Endothelial cell of umbilical vein (primary cell): ENCODE measurements at regions not wholly inside any gene's neighbourhood (a gene's known extent, or its start where the extent isn't known, plus 50 kb on each side); places are given as distances from the start of the nearest gene placed in this dataset.

Experiments used
- BruUV-seq: library from RNA; stranded (reverse); fragments of 400-500 nt; replicated peaks from 2 replicates; lab custom pipeline; 2021; lab: Mats Ljungman, UMichigan
- CTCF ChIA-PET: fragments of 300-600, 350-600 bp; sonication (Branson Sonifier 250); formaldehyde crosslinking; loops from one replicate; lab custom pipeline; 2021; ENCODE audit warnings: antibody characterized with exemption, inconsistent platforms; lab: Charles Lee
- POLR2A ChIA-PET: fragments of 300-600, 350-600 bp; sonication (Branson Sonifier 250); formaldehyde crosslinking; loops from one replicate; lab custom pipeline; 2021; ENCODE audit warnings: antibody characterized with exemption, inconsistent platforms; lab: Charles Lee
- DNase-seq: peaks from one replicate; pipeline ENCODE4 v3.0.0-alpha.2; 2011; ENCODE audit warnings: low read depth, low spot score
- FAIRE-seq: peaks from 2 replicates; lab custom pipeline; 2011; peaks lifted over from hg19 to GRCh38; lab: Jason Lieb, UNC
- H2AFZ ChIP-seq: 2 replicates; pipeline ENCODE4 v1.6.0; 2012; ENCODE audit warnings: low read depth, low read length, control low read depth, inconsistent platforms
- H3K27ac ChIP-seq: 2 replicates; pipeline ENCODE4 v1.5.1; 2011; ENCODE audit warnings: low read depth, mild to moderate bottlenecking, control low read depth, low read length, moderate library complexity; ENCODE audit not compliant: insufficient read depth
- H3K27me3 ChIP-seq, 2 experiments: 2 replicates each; pipeline versions ENCODE4 v1.6.0 to v1.6.1; 2011; ENCODE audit warnings: low read length in 2 of 2, mixed read lengths in 1 of 2; ENCODE audit not compliant: control insufficient read depth in 2 of 2, insufficient read depth in 2 of 2
- H3K36me3 ChIP-seq, 2 experiments: 2 replicates in 1 of 2; 3 replicates in 1 of 2; pipeline ENCODE4 v1.5.1; 2011; ENCODE audit warnings: low read length in 2 of 2, mild to moderate bottlenecking in 1 of 2, moderate library complexity in 1 of 2; ENCODE audit not compliant: control insufficient read depth in 2 of 2, insufficient read depth in 2 of 2; ENCODE audit errors: extremely low read depth in 1 of 2
- H3K4me1 ChIP-seq: 3 replicates; pipeline ENCODE4 v1.5.1; 2011; ENCODE audit warnings: mild to moderate bottlenecking, low read length; ENCODE audit not compliant: control insufficient read depth, insufficient read depth; ENCODE audit errors: extremely low read depth
- H3K4me2 ChIP-seq: 2 replicates; pipeline ENCODE4 v1.6.1; 2011; ENCODE audit warnings: low read length, control low read depth, mixed read lengths; ENCODE audit not compliant: insufficient read depth
- H3K4me3 ChIP-seq, 3 experiments: fragments of 200-600 bp in 1 of 3; sonication (generic), shearing (Covaris generic) in 1 of 3; replicated peaks in 1 of 3; 2 replicates each; pipeline ENCODE4 v1.5.1; 2011 to 2016; ENCODE audit warnings: control low read depth in 3 of 3, low read length in 3 of 3, mild to moderate bottlenecking in 2 of 3, inconsistent platforms in 1 of 3, low read depth in 1 of 3, moderate library complexity in 1 of 3; ENCODE audit not compliant: insufficient read depth in 1 of 3
- H3K79me2 ChIP-seq: 2 replicates; pipeline ENCODE4 v1.6.0; 2012; ENCODE audit warnings: low read length, inconsistent platforms; ENCODE audit not compliant: control insufficient read depth, insufficient read depth
- H3K9ac ChIP-seq: replicated peaks from 2 replicates; pipeline ENCODE3; 2011; ENCODE audit warnings: low read length, control low read depth; ENCODE audit not compliant: insufficient read depth; ENCODE audit errors: extremely low read depth
- H3K9me1 ChIP-seq: replicated peaks from 3 replicates; pipeline ENCODE4 v1.6.0; 2011; ENCODE audit warnings: mild to moderate bottlenecking, low read length; ENCODE audit not compliant: control insufficient read depth, insufficient read depth; ENCODE audit errors: extremely low read depth
- H3K9me3 ChIP-seq: replicated peaks from 2 replicates; pipeline ENCODE4 v1.5.1; 2012; ENCODE audit warnings: low read length, inconsistent platforms; ENCODE audit not compliant: control insufficient read depth, insufficient read depth
- H4K20me1 ChIP-seq: replicated peaks from 2 replicates; pipeline ENCODE3; 2011; ENCODE audit warnings: mild to moderate bottlenecking, low read length; ENCODE audit not compliant: control insufficient read depth, insufficient read depth; ENCODE audit errors: extremely low read depth
- FOS ChIP-seq: IDR thresholded peaks from 2 replicates; pipeline ENCODE4 v1.6.1; 2011; ENCODE audit warnings: mild to moderate bottlenecking, low read length, moderate library complexity, borderline replicate concordance; ENCODE audit not compliant: insufficient read depth
- GATA2 ChIP-seq: IDR thresholded peaks from 2 replicates; pipeline ENCODE4 v1.7.0; 2011; ENCODE audit warnings: low read depth, mild to moderate bottlenecking, moderate library complexity, mixed read lengths, low read length; ENCODE audit not compliant: insufficient read length, insufficient read depth
- JUN ChIP-seq: IDR thresholded peaks from 2 replicates; pipeline ENCODE4 v1.6.1; 2011; ENCODE audit warnings: borderline replicate concordance, low read depth; ENCODE audit not compliant: insufficient read length, insufficient read depth
- MYC ChIP-seq: IDR thresholded peaks from one replicate; pipeline ENCODE4 v1.6.1; 2011; ENCODE audit warnings: mild to moderate bottlenecking, low read depth, low read length
- POLR2A ChIP-seq: IDR thresholded peaks from 2 replicates; pipeline ENCODE4 v1.6.1; 2012; ENCODE audit warnings: low read depth, mild to moderate bottlenecking, control low read depth, low read length
- POLR2AphosphoS5 ChIP-seq: IDR thresholded peaks from 2 replicates; pipeline ENCODE4 v1.6.1; 2012; ENCODE audit warnings: low read depth, mild to moderate bottlenecking, control low read depth, low read length, moderate library complexity; ENCODE audit not compliant: insufficient read depth
- dilution Hi-C: fragments of 300-500 bp; cut with MboI; formaldehyde crosslinking; loops from one replicate; pipeline ENCODE4 v1.15.0; 2019; ENCODE audit warnings: low sequenced_read_pairs; ENCODE audit not compliant: extremely low pct_ligation_motif_present
- intact Hi-C: fragments of 100-400 bp; cut with micrococcal nuclease; formaldehyde crosslinking; loops from one replicate; pipeline ENCODE4 v1.10.0; 2022
- TF ChIP-seq, protein P1 (sequence below): IDR thresholded peaks from 2 replicates; pipeline ENCODE4 v1.6.1; 2011; ENCODE audit not compliant: insufficient read depth, insufficient read length
- TF ChIP-seq, protein P2 (sequence below), 2 donors: IDR thresholded peaks; 1 replicate in 1 of 2; 2 replicates in 1 of 2; pipeline ENCODE4 v1.5.1; 2011; ENCODE audit warnings: low read length in 2 of 2, mild to moderate bottlenecking in 2 of 2, moderate library complexity in 2 of 2, control low read depth in 1 of 2, inconsistent platforms in 1 of 2, low read depth in 1 of 2; ENCODE audit not compliant: insufficient read depth in 1 of 2; ENCODE audit errors: extremely low read depth in 1 of 2

GRCh38 chr4:163892417-163892816 is 397.9 kb downstream of the TMA16 start:
- DNase-seq, result no peak
- dilution Hi-C loops, result no loop called here
- H3K27ac ChIP-seq, result no peak overlapping the region
- CTCF ChIA-PET, result no interaction called here
- H4K20me1 ChIP-seq, result no peaks in the 10 kb centered on the region
- H3K4me1 ChIP-seq, result no peaks in the 10 kb centered on the region
- no peak for FAIRE-seq
- no TSS peak for BruUV-seq
- H3K79me2 ChIP-seq, result no peaks in the 10 kb centered on the region
- peaks cover 6% of the 10 kb centered on the region for H3K9me3 ChIP-seq
- H3K9me1 ChIP-seq, result no peaks in the 10 kb centered on the region
- no peaks in the 10 kb centered on the region for H3K36me3 ChIP-seq
- no peaks in the 10 kb centered on the region for H3K27me3 ChIP-seq
- no peak for TF ChIP-seq POLR2A
- TF ChIP-seq POLR2AphosphoS5, result no peak
- TF ChIP-seq JUN, result no peak
- TF ChIP-seq GATA2, result no peak
- TF ChIP-seq, protein P1, sequence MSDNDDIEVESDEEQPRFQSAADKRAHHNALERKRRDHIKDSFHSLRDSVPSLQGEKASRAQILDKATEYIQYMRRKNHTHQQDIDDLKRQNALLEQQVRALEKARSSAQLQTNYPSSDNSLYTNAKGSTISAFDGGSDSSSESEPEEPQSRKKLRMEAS, result no peak
- POLR2A ChIA-PET, result no interaction called here
- H3K4me2 ChIP-seq, result no peak overlapping the region
- intact Hi-C loops, result no loop called here
- no peak overlapping the region for H2AFZ ChIP-seq
- H3K4me3 ChIP-seq, result no peak overlapping the region
- no peak overlapping the region for H3K9ac ChIP-seq

DNA sequence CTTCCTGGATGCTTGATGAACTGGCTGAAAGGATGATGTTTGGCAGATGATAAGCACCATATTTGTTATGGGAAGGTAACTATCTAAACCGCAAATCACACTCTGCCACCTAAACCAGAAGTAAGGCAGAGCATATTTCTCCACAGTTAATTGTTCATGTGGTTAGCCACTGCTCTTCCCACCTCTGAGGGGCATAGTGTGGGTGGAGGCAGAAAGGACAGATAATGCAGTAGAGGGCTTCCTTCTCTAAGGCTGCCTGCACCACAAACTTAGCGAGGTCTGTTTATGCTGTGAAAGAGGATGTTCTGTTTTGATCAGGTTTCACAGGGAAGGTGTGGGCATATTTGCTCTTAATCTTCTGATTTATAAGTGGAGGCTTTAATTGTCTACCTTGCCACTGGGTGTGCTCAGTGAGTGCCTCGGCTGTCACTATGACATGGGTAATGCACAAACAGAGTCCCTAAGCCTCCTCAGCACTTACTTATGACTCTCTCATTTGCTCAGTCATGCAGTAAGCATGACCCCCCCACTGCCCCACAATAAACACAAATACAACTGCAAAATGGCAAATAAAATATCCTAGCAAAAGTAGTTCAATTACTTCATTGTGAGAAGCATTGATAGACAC is 401.0 kb downstream of the TMA16 start:
- intact Hi-C loops (no loop called here), dilution Hi-C loops (no loop called here)
- no peak overlapping the region for H2AFZ ChIP-seq
- ChIA-PET POLR2A (no interaction called here), CTCF (no interaction called here)
- no peaks in the 10 kb centered on the region for H3K79me2 ChIP-seq
- no peaks in the 10 kb centered on the region for H3K4me1 ChIP-seq
- no peak overlapping the region for H3K9ac ChIP-seq
- no peak overlapping the region for H3K4me3 ChIP-seq
- H3K9me3 ChIP-seq, result peaks cover 6% of the 10 kb centered on the region
- H3K36me3 ChIP-seq, result no peaks in the 10 kb centered on the region
- H3K9me1 ChIP-seq, result no peaks in the 10 kb centered on the region
- H3K27me3 ChIP-seq, result no peaks in the 10 kb centered on the region
- no peaks in the 10 kb centered on the region for H4K20me1 ChIP-seq
- no TSS peak for BruUV-seq
- no peak overlapping the region for H3K4me2 ChIP-seq
- no peak for FAIRE-seq
- no peak for DNase-seq
- TF ChIP-seq GATA2 (no peak), FOS (no peak), MYC (no peak)
- TF ChIP-seq, protein P2, sequence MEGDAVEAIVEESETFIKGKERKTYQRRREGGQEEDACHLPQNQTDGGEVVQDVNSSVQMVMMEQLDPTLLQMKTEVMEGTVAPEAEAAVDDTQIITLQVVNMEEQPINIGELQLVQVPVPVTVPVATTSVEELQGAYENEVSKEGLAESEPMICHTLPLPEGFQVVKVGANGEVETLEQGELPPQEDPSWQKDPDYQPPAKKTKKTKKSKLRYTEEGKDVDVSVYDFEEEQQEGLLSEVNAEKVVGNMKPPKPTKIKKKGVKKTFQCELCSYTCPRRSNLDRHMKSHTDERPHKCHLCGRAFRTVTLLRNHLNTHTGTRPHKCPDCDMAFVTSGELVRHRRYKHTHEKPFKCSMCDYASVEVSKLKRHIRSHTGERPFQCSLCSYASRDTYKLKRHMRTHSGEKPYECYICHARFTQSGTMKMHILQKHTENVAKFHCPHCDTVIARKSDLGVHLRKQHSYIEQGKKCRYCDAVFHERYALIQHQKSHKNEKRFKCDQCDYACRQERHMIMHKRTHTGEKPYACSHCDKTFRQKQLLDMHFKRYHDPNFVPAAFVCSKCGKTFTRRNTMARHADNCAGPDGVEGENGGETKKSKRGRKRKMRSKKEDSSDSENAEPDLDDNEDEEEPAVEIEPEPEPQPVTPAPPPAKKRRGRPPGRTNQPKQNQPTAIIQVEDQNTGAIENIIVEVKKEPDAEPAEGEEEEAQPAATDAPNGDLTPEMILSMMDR (IDR thresholded peaks at IDR 0.05; ENCODE audit: extremely low read depth in 1 of 2, insufficient read depth in 1 of 2, low read depth in 1 of 2, low read length in 2 of 2), result no peak
- no peak overlapping the region for H3K27ac ChIP-seq
